AG04450 (cell line): ENCODE measurements at regions not wholly inside any gene's neighbourhood (a gene's known extent, or its start where the extent isn't known, plus 50 kb on each side); places are given as distances from the start of the nearest gene placed in this dataset.

Experiments used
- CTCF ChIA-PET: fragments of 300-600, 350-600 bp; formaldehyde crosslinking; extraction: SDS; loops from one replicate; lab custom pipeline; 2022; ENCODE audit warnings: antibody characterized with exemption, inconsistent platforms; lab: Charles Lee
- POLR2A ChIA-PET: fragments of 350-600 bp; formaldehyde crosslinking; extraction: SDS; loops from one replicate; lab custom pipeline; 2021; ENCODE audit warnings: antibody characterized with exemption, inconsistent platforms; lab: Yijun Ruan, JAX
- DNase-seq: peaks from one replicate; pipeline ENCODE4 v3.0.0-alpha.2; 2011; ENCODE audit warnings: low read depth, low spot score
- H3K27ac ChIP-seq: one replicate; pipeline ENCODE4 v1.5.1; 2012; ENCODE audit warnings: low read depth, low read length, control low read depth
- H3K27me3 ChIP-seq: one replicate; pipeline ENCODE4 v1.6.0; 2012; ENCODE audit warnings: low read length; ENCODE audit not compliant: control insufficient read depth, insufficient read depth
- H3K4me3 ChIP-seq: 2 replicates; pipeline ENCODE4 v1.5.1; 2011; ENCODE audit warnings: mild to moderate bottlenecking, low read depth, low read length, control low read depth
- H3K9me3 ChIP-seq: 2 replicates; pipeline ENCODE4 v1.5.1; 2012; ENCODE audit warnings: low read length; ENCODE audit not compliant: control insufficient read depth, insufficient read depth
- TF ChIP-seq, protein P1 (sequence below): IDR thresholded peaks from 2 replicates; pipeline ENCODE4 v1.5.1; 2011; ENCODE audit warnings: low read depth, low read length, control low read depth, inconsistent platforms

DNA sequence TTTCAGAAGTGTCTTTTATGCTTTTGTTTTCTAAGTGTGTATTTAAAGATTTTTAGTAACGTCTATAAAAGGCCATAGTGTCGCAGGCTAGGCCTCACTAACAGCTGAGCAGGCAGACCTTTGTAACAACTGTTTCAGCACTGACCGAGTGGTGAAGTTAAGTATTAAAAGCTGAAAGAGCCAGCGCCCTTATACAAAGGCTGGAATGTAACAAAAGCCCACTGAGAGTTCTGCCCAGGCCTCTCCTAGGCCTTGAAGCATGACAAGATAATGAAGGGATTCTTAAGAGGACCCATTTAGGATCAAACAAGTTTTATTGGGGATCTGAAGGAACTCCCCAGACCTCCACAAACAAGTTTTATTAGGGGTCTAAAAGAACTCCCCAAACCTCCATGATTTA is 722.5 kb upstream of the PRKX start:
- Histone ChIP-seq H3K9me3 (no peaks in the 10 kb centered on the region), H3K27ac (no peak overlapping the region), H3K27me3 (no peaks in the 10 kb centered on the region), H3K4me3 (no peak overlapping the region)
- no peak for DNase-seq
- TF ChIP-seq, protein P1, sequence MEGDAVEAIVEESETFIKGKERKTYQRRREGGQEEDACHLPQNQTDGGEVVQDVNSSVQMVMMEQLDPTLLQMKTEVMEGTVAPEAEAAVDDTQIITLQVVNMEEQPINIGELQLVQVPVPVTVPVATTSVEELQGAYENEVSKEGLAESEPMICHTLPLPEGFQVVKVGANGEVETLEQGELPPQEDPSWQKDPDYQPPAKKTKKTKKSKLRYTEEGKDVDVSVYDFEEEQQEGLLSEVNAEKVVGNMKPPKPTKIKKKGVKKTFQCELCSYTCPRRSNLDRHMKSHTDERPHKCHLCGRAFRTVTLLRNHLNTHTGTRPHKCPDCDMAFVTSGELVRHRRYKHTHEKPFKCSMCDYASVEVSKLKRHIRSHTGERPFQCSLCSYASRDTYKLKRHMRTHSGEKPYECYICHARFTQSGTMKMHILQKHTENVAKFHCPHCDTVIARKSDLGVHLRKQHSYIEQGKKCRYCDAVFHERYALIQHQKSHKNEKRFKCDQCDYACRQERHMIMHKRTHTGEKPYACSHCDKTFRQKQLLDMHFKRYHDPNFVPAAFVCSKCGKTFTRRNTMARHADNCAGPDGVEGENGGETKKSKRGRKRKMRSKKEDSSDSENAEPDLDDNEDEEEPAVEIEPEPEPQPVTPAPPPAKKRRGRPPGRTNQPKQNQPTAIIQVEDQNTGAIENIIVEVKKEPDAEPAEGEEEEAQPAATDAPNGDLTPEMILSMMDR, result no peak
- ChIA-PET CTCF (no interaction called here), POLR2A (no interaction called here)

DNA sequence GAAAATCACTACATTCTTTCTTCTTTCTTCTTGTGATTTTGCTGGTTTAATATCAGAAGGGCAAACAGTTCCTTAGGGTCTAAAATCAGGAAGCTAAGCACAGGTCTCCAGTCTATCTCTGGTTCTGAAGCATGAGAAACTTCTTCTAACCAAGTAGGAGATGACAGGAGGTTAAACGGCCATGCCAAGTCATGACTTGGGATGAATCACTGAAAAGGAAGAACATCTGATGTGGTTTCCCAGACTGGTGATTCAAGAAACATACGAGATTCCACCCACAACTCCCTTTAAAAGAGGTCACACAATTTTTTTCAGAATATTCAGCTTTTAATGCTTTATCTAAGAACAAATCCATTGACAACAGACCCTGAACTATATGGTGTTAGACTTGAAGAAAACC is 684.0 kb upstream of the PRKX start:
- no peak overlapping the region for H3K27ac ChIP-seq
- no peaks in the 10 kb centered on the region for H3K9me3 ChIP-seq
- H3K4me3 ChIP-seq, result no peak overlapping the region
- no peaks in the 10 kb centered on the region for H3K27me3 ChIP-seq
- POLR2A ChIA-PET, result no interaction called here
- TF ChIP-seq, protein P1, result no peak
- CTCF ChIA-PET, result no interaction called here
- DNase-seq, result no peak

DNA sequence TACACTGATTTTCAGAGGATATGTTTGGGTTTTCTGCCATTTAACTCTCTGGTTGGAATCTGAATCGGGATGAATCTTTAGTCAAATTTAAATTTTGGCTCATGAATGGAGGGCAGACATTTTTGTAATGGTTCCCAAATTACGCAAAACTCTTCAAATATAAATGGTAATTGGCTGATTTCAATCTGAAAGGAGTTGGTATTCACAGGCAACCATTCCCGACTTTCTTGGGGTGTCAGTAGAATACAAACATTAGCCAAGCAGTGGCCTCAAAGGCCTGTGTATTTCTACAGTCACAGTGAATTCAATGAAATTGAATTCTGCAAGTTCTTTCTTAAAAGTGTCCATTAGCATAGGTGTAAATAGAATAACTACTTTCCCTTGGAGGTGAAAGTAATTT is 668.8 kb upstream of the PRKX start:
- DNase-seq, result no peak
- no peak overlapping the region for H3K4me3 ChIP-seq
- no peak overlapping the region for H3K27ac ChIP-seq
- no peaks in the 10 kb centered on the region for H3K27me3 ChIP-seq
- ChIA-PET CTCF (no interaction called here), POLR2A (no interaction called here)
- no peaks in the 10 kb centered on the region; the same call in 1 of the 2 replicates for H3K9me3 ChIP-seq
- TF ChIP-seq, protein P1, result no peak

DNA sequence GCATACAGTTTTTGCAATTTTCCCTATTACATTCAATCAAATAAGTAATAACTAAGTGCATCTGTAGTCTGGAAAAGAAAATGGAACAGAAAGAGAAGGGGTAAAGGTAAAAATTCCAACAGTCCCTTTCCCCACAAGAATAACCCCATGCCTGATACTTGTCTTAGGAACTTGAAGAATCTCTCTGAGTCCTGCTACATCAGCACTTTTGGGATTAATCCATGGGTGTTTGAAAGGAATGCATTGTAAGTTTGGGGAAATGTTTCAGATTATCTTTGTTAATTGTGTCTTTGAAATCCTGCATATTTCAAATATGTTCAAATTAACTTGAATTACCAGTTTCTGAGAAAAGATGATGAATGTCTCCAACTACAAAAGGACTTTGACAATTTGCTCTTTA is 667.3 kb upstream of the PRKX start:
- TF ChIP-seq, protein P1, result no peak
- Histone ChIP-seq H3K27ac (no peak overlapping the region), H3K4me3 (no peak overlapping the region), H3K27me3 (no peaks in the 10 kb centered on the region), H3K9me3 (peaks cover 3% of the 10 kb centered on the region; the same call in 1 of the 2 replicates)
- POLR2A ChIA-PET, result no interaction called here
- CTCF ChIA-PET, result no interaction called here
- DNase-seq, result no peak

DNA sequence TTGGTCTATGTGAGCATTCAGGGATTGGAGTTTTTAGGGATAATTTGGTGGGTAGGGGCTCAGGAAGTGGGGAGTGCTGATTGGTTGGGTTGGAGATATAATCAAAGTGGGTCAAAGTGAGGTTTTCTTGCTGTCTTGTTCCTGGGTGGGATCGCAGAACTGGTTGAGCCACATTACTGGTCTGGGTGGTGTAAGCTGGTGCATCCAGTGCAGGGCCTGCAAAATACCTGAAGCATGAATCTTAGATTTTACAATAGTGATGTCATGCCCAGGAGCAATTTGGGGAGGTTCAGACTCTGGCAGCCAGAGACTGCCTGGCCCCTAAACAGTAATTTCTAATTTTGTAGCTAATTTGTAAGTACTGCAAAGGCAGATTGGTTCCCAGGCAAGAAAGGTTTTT is 665.6 kb upstream of the PRKX start:
- POLR2A ChIA-PET, result no interaction called here
- Histone ChIP-seq H3K27me3 (no peaks in the 10 kb centered on the region), H3K9me3 (peaks cover 3% of the 10 kb centered on the region; the same call in 1 of the 2 replicates), H3K4me3 (no peak overlapping the region), H3K27ac (no peak overlapping the region)
- no peak for DNase-seq
- CTCF ChIA-PET, result no interaction called here
- TF ChIP-seq, protein P1, result no peak
